Endothelial cell of umbilical vein (primary cell): ENCODE measurements at regions not wholly inside any gene's neighbourhood (a gene's known extent, or its start where the extent isn't known, plus 50 kb on each side); places are given as distances from the start of the nearest gene placed in this dataset.

ENCODE experiments used
- CTCF ChIP-seq, 2 donors: IDR thresholded peaks; 1 replicate in 1 of 2; 2 replicates in 1 of 2; pipeline ENCODE4 v1.5.1; 2011; ENCODE audit warnings: low read length in 2 of 2, mild to moderate bottlenecking in 2 of 2, moderate library complexity in 2 of 2, control low read depth in 1 of 2, inconsistent platforms in 1 of 2, low read depth in 1 of 2; ENCODE audit not compliant: insufficient read depth in 1 of 2; ENCODE audit errors: extremely low read depth in 1 of 2
- EZH2 ChIP-seq: IDR thresholded peaks from 2 replicates; pipeline ENCODE4 v1.6.1; 2012; ENCODE audit warnings: borderline replicate concordance, low read depth, mild to moderate bottlenecking, moderate library complexity, low read length, inconsistent platforms; ENCODE audit not compliant: severe bottlenecking
- FOS ChIP-seq: IDR thresholded peaks from 2 replicates; pipeline ENCODE4 v1.6.1; 2011; ENCODE audit warnings: mild to moderate bottlenecking, low read length, moderate library complexity, borderline replicate concordance; ENCODE audit not compliant: insufficient read depth
- GATA2 ChIP-seq: IDR thresholded peaks from 2 replicates; pipeline ENCODE4 v1.7.0; 2011; ENCODE audit warnings: low read depth, mild to moderate bottlenecking, moderate library complexity, mixed read lengths, low read length; ENCODE audit not compliant: insufficient read length, insufficient read depth
- JUN ChIP-seq: IDR thresholded peaks from 2 replicates; pipeline ENCODE4 v1.6.1; 2011; ENCODE audit warnings: borderline replicate concordance, low read depth; ENCODE audit not compliant: insufficient read length, insufficient read depth
- MAX ChIP-seq: IDR thresholded peaks from 2 replicates; pipeline ENCODE4 v1.6.1; 2011; ENCODE audit not compliant: insufficient read depth, insufficient read length
- MYC ChIP-seq: IDR thresholded peaks from one replicate; pipeline ENCODE4 v1.6.1; 2011; ENCODE audit warnings: mild to moderate bottlenecking, low read depth, low read length
- POLR2A ChIP-seq: IDR thresholded peaks from 2 replicates; pipeline ENCODE4 v1.6.1; 2012; ENCODE audit warnings: low read depth, mild to moderate bottlenecking, control low read depth, low read length
- POLR2AphosphoS5 ChIP-seq: IDR thresholded peaks from 2 replicates; pipeline ENCODE4 v1.6.1; 2012; ENCODE audit warnings: low read depth, mild to moderate bottlenecking, control low read depth, low read length, moderate library complexity; ENCODE audit not compliant: insufficient read depth

- TF ChIP-seq JUN = no peak
- TF ChIP-seq POLR2AphosphoS5 = no peak
- no peak for TF ChIP-seq CTCF (IDR thresholded peaks at IDR 0.05; ENCODE audit: extremely low read depth in 1 of 2, insufficient read depth in 1 of 2, low read depth in 1 of 2, low read length in 2 of 2)
- TF ChIP-seq POLR2A = no peak
- TF ChIP-seq MAX = no peak
- TF ChIP-seq EZH2 = no peak
- no peak for TF ChIP-seq GATA2
- no peak for TF ChIP-seq MYC
- TF ChIP-seq FOS = no peak
Measured at GRCh38 chr1:112841825-112842224, 114.2 kb downstream of the SLC16A1 start.
